H1 (cell line): ENCODE measurements at regions not wholly inside any gene's neighbourhood (a gene's known extent, or its start where the extent isn't known, plus 50 kb on each side); places are given as distances from the start of the nearest gene placed in this dataset.

Source experiments
- CTCF ChIA-PET: fragments of 300-600 bp; sonication (Branson Sonifier 250); formaldehyde crosslinking; loops from one replicate; lab custom pipeline; 2021; ENCODE audit not compliant: partially characterized antibody; lab: Charles Lee
- POLR2A ChIA-PET: fragments of 300-600 bp; sonication (Branson Sonifier 250); formaldehyde crosslinking; loops from one replicate; lab custom pipeline; 2021; ENCODE audit warnings: inconsistent platforms; ENCODE audit not compliant: partially characterized antibody; lab: Charles Lee
- DNase-seq, 2 experiments: peaks; one replicate each; pipeline versions ENCODE4 v3.0.0 to v3.0.0-alpha.2; 2010 to 2022; ENCODE audit warnings: low spot score in 2 of 2, low read depth in 1 of 2, mixed read lengths in 1 of 2
- FAIRE-seq: peaks from 2 replicates; lab custom pipeline; 2011; peaks lifted over from hg19 to GRCh38; lab: Jason Lieb, UNC
- H2AFZ ChIP-seq: 2 replicates; pipeline ENCODE4 v1.8.1; 2012; ENCODE audit warnings: low read length, inconsistent platforms
- H2AK5ac ChIP-seq: 2 replicates; pipeline ENCODE4 v1.6.1; 2013; ENCODE audit warnings: low read depth, low read length
- H2BK120ac ChIP-seq: replicated peaks from 2 replicates; pipeline ENCODE3; 2013; ENCODE audit warnings: low read depth, low read length, inconsistent platforms
- H2BK12ac ChIP-seq: 2 replicates; pipeline ENCODE4 v1.6.1; 2013; ENCODE audit warnings: low read depth, low read length
- H2BK15ac ChIP-seq: 2 replicates; pipeline ENCODE4 v1.6.1; 2013; ENCODE audit warnings: low read length
- H2BK20ac ChIP-seq: 2 replicates; pipeline ENCODE4 v1.6.1; 2013; ENCODE audit warnings: low read length
- H2BK5ac ChIP-seq: 2 replicates; pipeline ENCODE4 v1.6.1; 2013; ENCODE audit warnings: low read depth, low read length
- H3K14ac ChIP-seq: 2 replicates; pipeline ENCODE4 v1.6.1; 2013; ENCODE audit warnings: inconsistent platforms; ENCODE audit not compliant: insufficient read length
- H3K18ac ChIP-seq: 2 replicates; pipeline ENCODE4 v1.6.1; 2013; ENCODE audit warnings: low read length; ENCODE audit errors: extremely low read depth
- H3K23ac ChIP-seq: 2 replicates; pipeline ENCODE4 v1.6.1; 2013; ENCODE audit warnings: inconsistent platforms; ENCODE audit not compliant: insufficient read length
- H3K23me2 ChIP-seq: 2 replicates; pipeline ENCODE4 v1.6.1; 2013; ENCODE audit warnings: low read depth, low read length
- H3K27ac ChIP-seq: 2 replicates; pipeline ENCODE4 v1.6.1; 2011; ENCODE audit warnings: low read depth, low read length, inconsistent platforms
- H3K27me3 ChIP-seq, 4 experiments: replicated peaks in 1 of 4; 1 replicate in 1 of 4; 2 replicates in 3 of 4; pipeline versions ENCODE4 v1.6.1 to v1.8.1; 2011 to 2013; ENCODE audit warnings: low read length in 3 of 4, mild to moderate bottlenecking in 3 of 4, inconsistent platforms in 2 of 4, mixed read lengths in 2 of 4, moderate library complexity in 1 of 4; ENCODE audit not compliant: control insufficient read depth in 3 of 4, insufficient read depth in 3 of 4; ENCODE audit errors: extremely low read depth in 1 of 4
- H3K36me3 ChIP-seq, 4 experiments: 2 replicates each; pipeline versions ENCODE4 v1.6.1 to v1.8.1; 2011 to 2013; ENCODE audit warnings: mild to moderate bottlenecking in 4 of 4, low read length in 3 of 4, moderate library complexity in 2 of 4, control low read depth in 1 of 4, inconsistent platforms in 1 of 4; ENCODE audit not compliant: insufficient read depth in 4 of 4, control insufficient read depth in 2 of 4
- H3K4ac ChIP-seq: replicated peaks from 2 replicates; pipeline ENCODE3; 2013; ENCODE audit warnings: low read length, low read depth, mixed read lengths, inconsistent platforms; ENCODE audit not compliant: insufficient read length
- H3K4me1 ChIP-seq, 4 experiments: replicated peaks in 1 of 4; 1 replicate in 1 of 4; 2 replicates in 3 of 4; pipeline versions ENCODE4 v1.6.1 to v1.8.1; 2011 to 2013; ENCODE audit warnings: low read length in 3 of 4, inconsistent platforms in 2 of 4, mixed read lengths in 1 of 4; ENCODE audit not compliant: insufficient read depth in 4 of 4, control insufficient read depth in 3 of 4
- H3K4me2 ChIP-seq, 2 experiments: 2 replicates each; pipeline versions ENCODE4 v1.6.1 to v1.8.1; 2011 to 2013; ENCODE audit warnings: low read depth in 2 of 2, low read length in 2 of 2, control low read depth in 1 of 2, inconsistent platforms in 1 of 2, mild to moderate bottlenecking in 1 of 2; ENCODE audit not compliant: insufficient read depth in 1 of 2
- H3K4me3 ChIP-seq, 4 experiments: fragments of 200-600, 300-600 bp in 1 of 4; sonication (generic), shearing (Covaris generic), sonication (Bioruptor Twin) in 1 of 4; 2 replicates each; pipeline versions ENCODE4 v1.5.1 to v1.8.1; 2011 to 2016; ENCODE audit warnings: low read length in 4 of 4, low read depth in 3 of 4, control low read depth in 2 of 4, inconsistent platforms in 2 of 4, mild to moderate bottlenecking in 2 of 4, mixed read lengths in 1 of 4, moderate library complexity in 1 of 4; ENCODE audit not compliant: insufficient read depth in 2 of 4; ENCODE audit errors: extremely low read depth in 1 of 4
- H3K56ac ChIP-seq: replicated peaks from 2 replicates; pipeline ENCODE3; 2013; ENCODE audit warnings: low read depth, mild to moderate bottlenecking, mixed read lengths, low read length, inconsistent platforms; ENCODE audit not compliant: insufficient read length
- H3K79me1 ChIP-seq: 2 replicates; pipeline ENCODE4 v1.6.1; 2013; ENCODE audit warnings: low read depth, low read length, control low read depth
- H3K79me2 ChIP-seq, 2 experiments: 2 replicates each; pipeline versions ENCODE4 v1.6.1 to v1.8.1; 2012 to 2013; ENCODE audit warnings: low read length in 2 of 2, mild to moderate bottlenecking in 2 of 2, inconsistent platforms in 1 of 2; ENCODE audit not compliant: insufficient read depth in 2 of 2, control insufficient read depth in 1 of 2
- H3K9ac ChIP-seq, 4 experiments: replicated peaks in 1 of 4; 1 replicate in 1 of 4; 2 replicates in 3 of 4; pipeline versions ENCODE4 v1.6.1 to v1.8.1; 2011 to 2013; ENCODE audit warnings: low read depth in 3 of 4, low read length in 3 of 4, control low read depth in 2 of 4, mild to moderate bottlenecking in 2 of 4, moderate library complexity in 2 of 4, inconsistent platforms in 1 of 4; ENCODE audit errors: extremely low read depth in 1 of 4
- H3K9me3 ChIP-seq, 2 experiments: 2 replicates each; pipeline versions ENCODE4 v1.6.1 to v1.8.1; 2012 to 2013; ENCODE audit warnings: mild to moderate bottlenecking in 2 of 2, moderate library complexity in 2 of 2, control low read depth in 1 of 2, inconsistent platforms in 1 of 2, low read depth in 1 of 2, low read length in 1 of 2, mixed read lengths in 1 of 2; ENCODE audit not compliant: insufficient read depth in 2 of 2
- H4K20me1 ChIP-seq, 2 experiments: replicated peaks in 1 of 2; 2 replicates each; pipeline versions ENCODE3 to v1.8.1; 2011 to 2013; ENCODE audit warnings: inconsistent platforms in 2 of 2, low read length in 2 of 2, mild to moderate bottlenecking in 1 of 2; ENCODE audit not compliant: insufficient read depth in 2 of 2, control insufficient read depth in 1 of 2
- H4K5ac ChIP-seq: 2 replicates; pipeline ENCODE4 v1.6.1; 2013; ENCODE audit warnings: low read length, low read depth, mixed read lengths, inconsistent platforms; ENCODE audit not compliant: insufficient read length
- H4K8ac ChIP-seq: 2 replicates; pipeline ENCODE4 v1.8.0; 2013; ENCODE audit warnings: mild to moderate bottlenecking, moderate library complexity, low read length, inconsistent platforms; ENCODE audit not compliant: insufficient read depth; ENCODE audit errors: extremely low read depth
- H4K91ac ChIP-seq: replicated peaks from 2 replicates; pipeline ENCODE3; 2013; ENCODE audit warnings: low read length, mixed read lengths, inconsistent platforms; ENCODE audit not compliant: insufficient read length
- CREB1 ChIP-seq: IDR thresholded peaks from 2 replicates; pipeline ENCODE4 v1.6.1; 2012; ENCODE audit warnings: inconsistent platforms
- JUND ChIP-seq: IDR thresholded peaks from 2 replicates; pipeline ENCODE4 v1.6.1; 2011; ENCODE audit warnings: mild to moderate bottlenecking, improper control_type of control experiment, low read length
- NANOG ChIP-seq: IDR thresholded peaks from 2 replicates; pipeline ENCODE4 v1.6.1; 2011; ENCODE audit warnings: low read length, low read depth, mild to moderate bottlenecking, inconsistent platforms; ENCODE audit not compliant: insufficient read depth, poor library complexity, severe bottlenecking
- WGBS, 2 experiments: shearing (Covaris generic) in 1 of 2; methylation state at CpG; one replicate each; pipeline versions ENCODE4 v1.1.6 to v1.1.7; 2013 to 2015; ENCODE audit warnings: low lambda C conversion rate in 2 of 2, mixed read lengths in 2 of 2, inconsistent platforms in 1 of 2, low coverage in 1 of 2, missing lambda C conversion rate in 1 of 2; ENCODE audit not compliant: insufficient replicate concordance in 2 of 2, insufficient coverage in 1 of 2, insufficient read length in 1 of 2; ENCODE audit errors: extremely low coverage in 1 of 2, missing lambda C conversion rate in 1 of 2; 5-methylcytosine and 5-hydroxymethylcytosine counted together
- TF ChIP-seq, protein P1 (sequence below), 3 experiments: IDR thresholded peaks; 1 replicate in 2 of 3; 2 replicates in 1 of 3; pipeline versions ENCODE4 v1.5.1 to v1.6.1; 2011; ENCODE audit warnings: low read length in 3 of 3, mild to moderate bottlenecking in 3 of 3, inconsistent platforms in 2 of 3, low read depth in 1 of 3, moderate library complexity in 1 of 3; ENCODE audit not compliant: insufficient read depth in 1 of 3; ENCODE audit errors: control extremely low read depth in 1 of 3

DNA sequence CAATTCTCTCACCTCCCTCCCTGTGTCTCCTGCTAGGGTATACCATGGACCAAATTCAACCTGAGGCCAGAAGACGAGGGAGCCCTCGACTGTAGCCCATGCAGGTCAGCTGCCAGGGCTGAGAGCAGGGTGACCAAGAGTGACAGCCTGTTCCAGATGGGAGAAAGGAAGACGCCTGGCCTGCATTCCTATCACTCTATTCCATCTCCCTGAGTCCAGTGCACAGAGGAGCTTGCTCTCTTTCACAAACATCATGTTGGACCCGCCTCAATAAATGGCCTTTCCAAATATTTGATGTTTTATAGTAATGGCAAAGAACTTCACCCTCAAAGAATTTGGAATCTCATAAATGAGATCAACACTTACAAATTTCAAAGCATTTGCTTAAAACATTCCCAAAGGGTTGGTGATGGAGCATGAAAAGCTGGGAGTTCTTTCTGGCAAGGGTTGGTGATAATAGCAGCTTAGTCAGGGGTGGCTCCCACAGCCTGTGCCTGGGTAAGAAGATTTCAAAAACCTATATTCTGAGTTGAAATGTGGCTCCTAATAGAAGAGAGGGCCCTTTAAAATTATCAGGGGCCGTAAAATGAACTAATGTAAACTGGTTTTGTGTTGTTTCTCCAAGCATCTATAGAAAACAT lies 393.1 kb downstream of the EFNA5 start:
- Histone ChIP-seq H2AK5ac (no peak overlapping the region), H4K91ac (no peak overlapping the region), H3K4me2 (no peak overlapping the region), H2BK120ac (no peak overlapping the region), H3K36me3 (no peaks in the 10 kb centered on the region), H4K8ac (no peak overlapping the region), H2BK15ac (no peak overlapping the region), H2BK20ac (no peak overlapping the region), H3K79me1 (no peaks in the 10 kb centered on the region), H3K56ac (no peak overlapping the region), H3K79me2 (no peaks in the 10 kb centered on the region), H2BK12ac (no peak overlapping the region), H3K18ac (no peak overlapping the region), H3K9ac (no peak overlapping the region), H3K23me2 (no peaks in the 10 kb centered on the region), H4K20me1 (no peaks in the 10 kb centered on the region), H3K14ac (no peak overlapping the region), H3K23ac (no peak overlapping the region), H3K4me1 (peaks cover 0 to 5% (median 0%) of the 10 kb centered on the region in 4 experiments; a peak in 1 of 7 replicates), H3K4me3 (no peak overlapping the region), H3K4ac (no peak overlapping the region), H2BK5ac (no peak overlapping the region), H2AFZ (no peak overlapping the region), H3K27ac (no peak overlapping the region), H4K5ac (no peak overlapping the region), H3K9me3 (no peaks in the 10 kb centered on the region), H3K27me3 (no peaks in the 10 kb centered on the region)
- WGBS, 2 experiments, result 94% methylated on average over 5 of the region's 5 CpGs; no CpG with 5 or more reads in 1 of the 2 experiments
- TF ChIP-seq JUND, result no peak
- TF ChIP-seq CREB1, result no peak
- TF ChIP-seq, protein P1, sequence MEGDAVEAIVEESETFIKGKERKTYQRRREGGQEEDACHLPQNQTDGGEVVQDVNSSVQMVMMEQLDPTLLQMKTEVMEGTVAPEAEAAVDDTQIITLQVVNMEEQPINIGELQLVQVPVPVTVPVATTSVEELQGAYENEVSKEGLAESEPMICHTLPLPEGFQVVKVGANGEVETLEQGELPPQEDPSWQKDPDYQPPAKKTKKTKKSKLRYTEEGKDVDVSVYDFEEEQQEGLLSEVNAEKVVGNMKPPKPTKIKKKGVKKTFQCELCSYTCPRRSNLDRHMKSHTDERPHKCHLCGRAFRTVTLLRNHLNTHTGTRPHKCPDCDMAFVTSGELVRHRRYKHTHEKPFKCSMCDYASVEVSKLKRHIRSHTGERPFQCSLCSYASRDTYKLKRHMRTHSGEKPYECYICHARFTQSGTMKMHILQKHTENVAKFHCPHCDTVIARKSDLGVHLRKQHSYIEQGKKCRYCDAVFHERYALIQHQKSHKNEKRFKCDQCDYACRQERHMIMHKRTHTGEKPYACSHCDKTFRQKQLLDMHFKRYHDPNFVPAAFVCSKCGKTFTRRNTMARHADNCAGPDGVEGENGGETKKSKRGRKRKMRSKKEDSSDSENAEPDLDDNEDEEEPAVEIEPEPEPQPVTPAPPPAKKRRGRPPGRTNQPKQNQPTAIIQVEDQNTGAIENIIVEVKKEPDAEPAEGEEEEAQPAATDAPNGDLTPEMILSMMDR (IDR thresholded peaks at IDR 0.05; ENCODE audit: control extremely low read depth in 1 of 3, insufficient read depth in 1 of 3, low read depth in 1 of 3, low read length in 3 of 3), result no peak
- no peak for TF ChIP-seq NANOG
- ChIA-PET CTCF (interaction anchor here (1.0 to 1.3 kb wide), 2 partner anchors 30 to 275 kb away, joined by 3 read pairs; no protein-coding TSS in a partner anchor), POLR2A (no interaction called here)
- DNase-seq (no peak), FAIRE-seq (no peak)
